ENCODE measurements at regions not wholly inside any gene's neighbourhood (a gene's known extent, or its start where the extent isn't known, plus 50 kb on each side); places are given as distances from the start of the nearest gene placed in this dataset.

- H3K4me1 Mint-ChIP-seq: peaks cover 7 to 16% of the 10 kb centered on the region in 2 experiments
Measured at GRCh38 chr6:44535446-44535845, 147.9 kb downstream of the CDC5L start.

More at GRCh38 chr6:44535446-44535845, 147.9 kb downstream of the CDC5L start:
- Mint-ChIP-seq H3K4me3 (no peak overlapping the region), H3K36me3 (ENCODE audit: insufficient read depth in 1 of 3, low read depth in 3 of 3) (peaks cover 0 to under 1% (median 0%) of the 10 kb centered on the region in 3 experiments; a peak in 1 of 7 replicates), H3K9me3 (peaks cover 0 to 1% of the 10 kb centered on the region in 2 experiments; a peak in 1 of 5 replicates), H3K27ac (no peak overlapping the region), H3K27me3 (ENCODE audit: low read depth) (peaks cover 4% of the 10 kb centered on the region)
- no peak overlapping the region for H3K27ac ChIP-seq (ENCODE audit: insufficient read length, low read depth, low read length)
- H3K23ac ChIP-seq (ENCODE audit: insufficient read length, low read depth, low read length): no peak overlapping the region
- no peak overlapping the region for H3K4ac ChIP-seq (ENCODE audit: low read depth, low read length)
- DNase-seq: no peak
- H3K9ac ChIP-seq (ENCODE audit: extremely low read depth, insufficient read length, low read length): no peak overlapping the region
- no peak overlapping the region for H4K91ac ChIP-seq (ENCODE audit: insufficient read length, low read depth, low read length)
- H3K9me3 ChIP-seq (ENCODE audit: control insufficient read depth, low read depth, low read length): no peaks in the 10 kb centered on the region
- WGBS (ENCODE audit: extremely low coverage, insufficient read length, low lambda C conversion rate): no CpG with 5 or more reads among the region's 6 CpGs
- no peak overlapping the region for H2BK15ac ChIP-seq (ENCODE audit: low read depth, low read length)
- H3K27me3 ChIP-seq (ENCODE audit: insufficient read depth, low read length): no peaks in the 10 kb centered on the region
- no peak overlapping the region for H3K18ac ChIP-seq (ENCODE audit: insufficient read length, low read depth, low read length)
- no peak overlapping the region for H2BK5ac ChIP-seq (ENCODE audit: insufficient read length, low read length)
- no peak overlapping the region for H3K14ac ChIP-seq (ENCODE audit: insufficient read depth, low read length)
- H2AFZ ChIP-seq (ENCODE audit: low read length): no peak overlapping the region
- no peak overlapping the region for H2BK12ac ChIP-seq (ENCODE audit: insufficient read length, low read depth, low read length)
- H2BK120ac ChIP-seq (ENCODE audit: low read depth, low read length, poor library complexity, severe bottlenecking): no peak overlapping the region
- H4K20me1 ChIP-seq (ENCODE audit: control insufficient read depth, insufficient read depth, insufficient read length): no peaks in the 10 kb centered on the region
- H2AK5ac ChIP-seq (ENCODE audit: insufficient read length, low read length): no peak overlapping the region
- H3T11ph ChIP-seq (ENCODE audit: low read length): no peak overlapping the region
- H4K8ac ChIP-seq (replicated peaks; ENCODE audit: insufficient read length, low read depth, low read length): no peak overlapping the region
- no peak overlapping the region for H2BK20ac ChIP-seq (ENCODE audit: low read depth, low read length, poor library complexity, severe bottlenecking)
- H3K4me2 ChIP-seq (ENCODE audit: insufficient read depth, insufficient read length, low read length): no peak overlapping the region
- no peak for TF ChIP-seq CTCF (conservative IDR thresholded peaks at IDR 0.05)
- no peaks in the 10 kb centered on the region for H3K79me1 ChIP-seq (ENCODE audit: insufficient read depth, low read depth, low read length, poor library complexity, severe bottlenecking)
- H3K79me2 ChIP-seq (ENCODE audit: insufficient read depth, low read length): no peaks in the 10 kb centered on the region
- no peak overlapping the region for H4K5ac ChIP-seq (ENCODE audit: insufficient read length, low read depth, low read length)
- H3K23me2 ChIP-seq (ENCODE audit: insufficient read length, low read depth, low read length, poor library complexity, severe bottlenecking): no peaks in the 10 kb centered on the region
- H3K4me1 ChIP-seq (ENCODE audit: insufficient read depth, low read length): no peaks in the 10 kb centered on the region
- H3K56ac ChIP-seq (ENCODE audit: insufficient read length, low read depth, low read length): no peak overlapping the region

Data from H9 (cell line).